Sigmoid colon (tissue), 4 donors: ENCODE measurements at regions not wholly inside any gene's neighbourhood (a gene's known extent, or its start where the extent isn't known, plus 50 kb on each side); places are given as distances from the start of the nearest gene placed in this dataset.

ENCODE experiments used
- CTCF ChIP-seq, 4 experiments: fragments of 450-650 bp in 3 of 4; fragments of 200-600 bp in 1 of 4; IDR thresholded peaks; one replicate each; pipeline ENCODE4 v1.5.1; 2016 to 2019; ENCODE audit warnings: antibody characterized with exemption in 4 of 4, mild to moderate bottlenecking in 3 of 4, moderate library complexity in 2 of 4
- EP300 ChIP-seq, 4 donors: sonication (generic); formaldehyde crosslinking; IDR thresholded peaks; one replicate each; pipeline ENCODE4 v1.6.1; 2017; ENCODE audit warnings: antibody characterized with exemption in 4 of 4
- POLR2A ChIP-seq, 2 donors: fragments of 450-650 bp; IDR thresholded peaks; one replicate each; pipeline ENCODE4 v1.6.1; 2016; ENCODE audit warnings: antibody characterized with exemption in 2 of 2, mild to moderate bottlenecking in 2 of 2, moderate library complexity in 2 of 2

DNA sequence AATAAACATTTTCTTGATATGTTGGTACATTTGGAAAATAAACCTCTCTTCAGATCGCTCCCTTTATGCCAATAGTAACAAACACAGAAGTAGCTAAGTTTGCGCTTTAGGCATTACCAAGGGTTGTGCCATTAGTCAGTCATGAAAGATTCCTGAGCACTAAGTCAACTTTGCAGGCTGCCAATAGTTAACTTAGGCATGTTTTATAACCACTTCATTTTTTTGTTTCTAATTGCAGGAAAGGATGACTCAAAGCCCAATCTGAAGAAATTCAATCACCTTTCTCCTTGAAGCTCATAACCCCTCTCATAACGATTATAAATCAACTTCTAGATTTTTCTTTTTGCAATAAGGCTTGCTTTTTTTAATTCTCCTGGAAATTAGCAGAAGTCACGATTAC, 517.0 kb downstream of the AGTPBP1 start:
- TF ChIP-seq CTCF (IDR thresholded peaks at IDR 0.05) (no peak), POLR2A (IDR thresholded peaks at IDR 0.05) (no peak), EP300 (IDR thresholded peaks at IDR 0.05) (no peak)
